ENCODE measurements at regions not wholly inside any gene's neighbourhood (a gene's known extent, or its start where the extent isn't known, plus 50 kb on each side); places are given as distances from the start of the nearest gene placed in this dataset.
"Not testable (repeated sequence)": the region's sequence is repeated elsewhere in the genome, so short reads cannot be mapped to it uniquely, and the experiment has no call there.

GRCh38 chr14:87052646-87053225 is 940.2 kb downstream of the GALC start:
- no peak for DNase-seq (ENCODE audit: low spot score)

GRCh38 chr14:87050421-87050820 is 942.6 kb downstream of the GALC start:
- no peak for DNase-seq (ENCODE audit: low spot score)

GRCh38 chr14:87049950-87050349 is 943.0 kb downstream of the GALC start:
- no peak for DNase-seq (ENCODE audit: low spot score)

- no peak for DNase-seq (ENCODE audit: low spot score)
Measured at GRCh38 chr14:87046960-87047359, 946.0 kb downstream of the GALC start.

DNA sequence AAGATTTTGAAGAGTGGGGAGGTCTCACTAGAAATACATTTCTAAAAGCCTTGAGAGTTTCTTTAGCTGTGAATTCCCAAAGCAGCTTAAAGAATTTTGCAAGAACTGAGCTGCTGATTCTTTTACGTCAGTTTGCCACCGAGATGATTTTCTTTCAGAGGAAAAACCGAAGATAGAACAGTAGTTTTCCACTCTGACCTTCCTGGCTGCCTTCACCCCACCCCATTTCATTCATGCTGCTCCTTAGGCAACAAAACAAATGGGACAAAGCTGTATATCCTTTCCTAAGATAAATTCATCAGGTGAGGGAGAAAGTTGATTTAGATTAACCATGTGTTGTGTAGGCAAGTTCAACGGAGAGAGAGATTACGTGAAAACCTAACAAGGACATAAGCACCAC is 947.0 kb downstream of the GALC start:
- DNase-seq (ENCODE audit: low spot score) = no peak

DNA sequence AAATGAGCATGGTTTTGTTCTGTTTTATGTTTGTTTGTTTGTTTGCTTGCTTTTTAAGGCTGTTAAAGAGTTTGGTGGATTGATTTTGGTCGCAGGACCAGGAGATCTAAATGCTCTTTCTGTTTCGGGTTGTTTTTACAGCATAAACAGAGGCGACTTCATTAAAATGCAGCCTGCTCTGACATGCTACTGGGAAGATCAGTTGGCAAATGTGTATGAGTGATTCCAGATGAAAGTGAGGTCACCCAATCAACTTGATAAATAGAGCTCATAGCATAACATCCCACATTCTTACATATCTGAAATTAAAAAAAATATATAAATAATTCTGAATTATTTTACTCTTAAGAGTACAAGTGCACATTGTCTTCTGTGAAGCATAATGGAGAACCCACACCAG is 947.7 kb downstream of the GALC start:
- DNase-seq (ENCODE audit: low spot score) = no peak

- DNase-seq (ENCODE audit: low spot score) = no peak
Measured at GRCh38 chr14:87044807-87045206, 948.2 kb downstream of the GALC start.

GRCh38 chr14:87043667-87044200 is 949.2 kb downstream of the GALC start:
- no peak for DNase-seq (ENCODE audit: low spot score)

- no peak for DNase-seq (ENCODE audit: low spot score)
Measured at GRCh38 chr14:87042354-87042753, 950.6 kb downstream of the GALC start.

GRCh38 chr14:87041290-87042020 is 951.5 kb downstream of the GALC start:
- no peak for DNase-seq (ENCODE audit: low spot score)

GRCh38 chr14:87034680-87035079 is 958.3 kb downstream of the GALC start:
- DNase-seq (ENCODE audit: low spot score) = no peak

DNA sequence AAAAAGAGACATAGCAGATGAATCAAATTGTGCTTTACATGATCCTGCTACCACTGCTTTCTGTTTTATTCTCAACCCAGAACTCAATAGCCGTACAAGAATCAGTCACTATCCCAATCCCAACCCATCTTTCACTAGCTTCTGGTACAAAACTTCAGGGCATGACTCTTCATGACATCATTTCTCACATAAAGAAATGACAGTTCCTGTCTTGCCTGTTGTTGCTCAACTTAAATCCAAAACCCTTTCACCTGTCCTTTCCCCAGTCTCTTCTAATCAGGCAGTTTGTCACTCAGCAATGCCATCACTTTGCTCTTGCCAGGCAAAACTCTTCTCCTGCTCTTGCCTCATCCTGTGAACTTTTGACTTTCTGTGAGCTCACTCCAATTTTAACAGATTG is 962.8 kb downstream of the GALC start:
- DNase-seq (ENCODE audit: low spot score) = no peak

GRCh38 chr14:87020106-87020505 is 972.9 kb downstream of the GALC start:
- not testable (repeated sequence) for DNase-seq (ENCODE audit: low spot score)

- no peak for DNase-seq (ENCODE audit: low spot score)
Measured at GRCh38 chr14:87018294-87018693, 974.7 kb downstream of the GALC start.

- no peak for DNase-seq (ENCODE audit: low spot score)
Measured at GRCh38 chr14:87017335-87017734, 975.6 kb downstream of the GALC start.

GRCh38 chr14:87014856-87015255 is 978.1 kb downstream of the GALC start:
- DNase-seq (ENCODE audit: low spot score) = no peak

DNA sequence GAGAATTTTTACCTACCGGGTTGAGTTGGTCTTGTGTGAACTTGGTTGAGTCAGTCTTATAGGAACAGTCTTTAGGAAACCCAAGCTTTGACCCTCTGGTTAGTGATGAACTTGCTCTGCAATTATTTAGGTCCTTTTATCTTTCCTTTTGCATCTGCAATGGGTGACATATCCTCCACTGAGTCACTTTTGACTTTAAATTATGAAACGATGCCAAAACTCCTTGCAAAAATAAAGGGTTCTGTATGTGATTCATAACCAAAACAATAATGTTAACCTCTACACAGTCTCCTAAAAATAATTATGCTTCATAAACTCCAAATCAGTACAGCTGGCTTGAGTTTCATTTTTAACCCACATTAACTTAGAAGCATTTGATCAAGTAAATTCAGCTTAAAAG is 979.4 kb downstream of the GALC start:
- DNase-seq (ENCODE audit: low spot score) = no peak

DNA sequence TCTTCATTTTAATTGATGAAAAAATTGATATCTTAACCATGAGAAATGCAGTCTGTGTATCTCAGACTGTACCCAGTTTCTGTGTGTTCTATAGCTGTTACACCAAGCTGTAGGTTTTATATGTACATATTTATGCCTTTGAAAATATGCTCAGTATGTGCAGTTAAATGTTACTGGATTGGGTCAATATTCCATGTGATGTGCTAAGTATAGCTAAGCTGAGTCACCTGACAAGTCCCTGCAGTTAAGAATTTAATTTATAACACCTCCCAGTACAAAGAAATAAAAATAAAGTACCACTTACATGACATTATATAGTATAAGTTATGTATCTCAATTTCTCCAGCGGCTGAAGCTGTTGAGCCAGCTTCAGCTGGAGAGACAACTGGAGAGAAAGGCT is 984.0 kb downstream of the GALC start:
- DNase-seq (ENCODE audit: low spot score) = no peak

- DNase-seq (ENCODE audit: low spot score) = no peak
Measured at GRCh38 chr14:87005280-87005679, 987.7 kb downstream of the GALC start.

- DNase-seq (ENCODE audit: low spot score) = no peak
Measured at GRCh38 chr14:87002776-87003175, 990.2 kb downstream of the GALC start.

DNA sequence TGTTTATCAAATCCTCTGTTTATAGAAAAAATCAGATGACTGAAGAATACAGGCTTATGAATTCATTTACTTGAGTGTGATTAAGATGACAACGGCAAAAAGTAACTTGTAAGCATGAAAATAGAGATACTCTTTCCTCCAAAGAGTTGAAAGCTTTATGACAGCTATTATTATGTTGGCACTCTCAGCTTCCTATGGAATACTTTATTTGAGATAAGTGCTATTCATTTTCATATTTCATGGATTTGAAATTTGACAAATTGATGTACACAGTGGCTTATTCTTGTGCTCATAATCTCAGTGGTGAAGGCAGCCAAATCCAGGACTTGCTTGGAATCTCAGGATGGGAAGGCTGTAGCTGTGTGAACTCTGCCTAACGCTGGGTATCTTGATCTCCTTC is 991.6 kb downstream of the GALC start:
- DNase-seq (ENCODE audit: low spot score) = no peak

GRCh38 chr14:87000081-87000480 is 992.9 kb downstream of the GALC start:
- DNase-seq (ENCODE audit: low spot score) = no peak

GRCh38 chr14:86999036-86999435 is 993.9 kb downstream of the GALC start:
- no peak for DNase-seq (ENCODE audit: low spot score)

GRCh38 chr14:86997271-86997670 is 995.7 kb downstream of the GALC start:
- no peak for DNase-seq (ENCODE audit: low spot score)
